Skeletal muscle tissue (tissue), 3 donors: ENCODE measurements at regions not wholly inside any gene's neighbourhood (a gene's known extent, or its start where the extent isn't known, plus 50 kb on each side); places are given as distances from the start of the nearest gene placed in this dataset.

Source experiments
- H3K27ac ChIP-seq: one replicate; pipeline ENCODE4 v1.7.0; 2013; ENCODE audit warnings: mild to moderate bottlenecking, low read depth, low read length, inconsistent platforms
- H3K27me3 ChIP-seq, 3 donors: one replicate each; pipeline ENCODE4 v1.7.0; 2013; ENCODE audit warnings: low read length in 3 of 3; ENCODE audit not compliant: control insufficient read depth in 3 of 3, insufficient read depth in 3 of 3
- H3K36me3 ChIP-seq, 3 donors: one replicate each; pipeline ENCODE4 v1.7.0; 2013; ENCODE audit warnings: low read length in 3 of 3; ENCODE audit not compliant: control insufficient read depth in 3 of 3, insufficient read depth in 3 of 3
- H3K4me1 ChIP-seq, 3 donors: one replicate each; pipeline ENCODE4 v1.7.0; 2013; ENCODE audit warnings: low read length in 3 of 3, mild to moderate bottlenecking in 3 of 3; ENCODE audit not compliant: control insufficient read depth in 3 of 3, insufficient read depth in 3 of 3
- H3K4me3 ChIP-seq, 3 donors: one replicate each; pipeline ENCODE4 v1.7.0; 2013; ENCODE audit warnings: low read length in 3 of 3
- H3K9ac ChIP-seq, 3 donors: one replicate each; pipeline ENCODE4 v1.7.0; 2013; ENCODE audit warnings: low read length in 3 of 3, mild to moderate bottlenecking in 3 of 3, moderate library complexity in 2 of 3, low read depth in 1 of 3
- H3K9me3 ChIP-seq, 3 donors: one replicate each; pipeline ENCODE4 v1.7.0; 2013; ENCODE audit warnings: low read length in 3 of 3; ENCODE audit not compliant: control insufficient read depth in 3 of 3
- donor health status: Osteomylitis.

DNA sequence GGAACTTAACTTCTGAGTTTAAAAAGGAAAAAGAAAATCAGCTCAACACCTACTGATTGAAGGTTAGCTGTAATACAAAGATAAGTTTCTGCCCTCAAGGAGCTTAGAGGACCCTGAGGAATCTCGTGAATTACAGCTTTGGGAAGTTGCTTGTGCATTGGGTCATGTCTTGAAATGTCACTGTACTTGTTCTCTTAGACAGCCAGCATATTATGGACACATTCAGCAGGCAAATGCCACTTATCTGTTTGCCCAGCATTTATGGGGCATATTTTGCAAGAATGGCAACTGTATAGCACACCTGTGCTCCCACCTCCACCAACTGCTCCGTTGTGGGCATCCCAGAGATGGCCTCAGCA, 263.6 kb upstream of the CRY1 start:
- Histone ChIP-seq H3K9ac (no peak overlapping the region), H3K27ac (no peak overlapping the region), H3K4me1 (no peaks in the 10 kb centered on the region), H3K9me3 (peaks cover 0 to 3% (median 0%) of the 10 kb centered on the region in 3 donors), H3K36me3 (no peaks in the 10 kb centered on the region), H3K27me3 (peaks cover 0 to 6% (median 0%) of the 10 kb centered on the region in 3 donors), H3K4me3 (no peak overlapping the region)

DNA sequence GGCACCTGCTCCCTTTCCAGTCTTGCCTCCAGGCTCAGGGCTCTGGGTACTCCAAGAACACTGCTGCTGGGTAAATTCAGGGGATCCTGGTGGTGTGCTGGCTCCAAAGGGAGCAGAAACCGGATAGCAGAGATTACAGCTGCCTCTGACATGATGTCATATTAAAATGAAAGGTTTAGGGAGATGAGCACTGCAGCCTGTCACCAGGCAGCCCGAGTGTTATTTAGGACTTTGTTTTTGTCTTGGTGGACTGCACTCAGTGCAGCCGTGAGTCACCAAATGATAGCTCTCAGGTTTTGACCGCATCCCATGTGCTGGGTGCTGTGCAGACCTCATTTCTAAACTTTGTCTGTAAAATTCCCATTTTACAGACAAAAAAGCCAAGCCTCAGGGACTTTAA, 266.0 kb upstream of the CRY1 start:
- Histone ChIP-seq H3K27me3 (peaks cover 0 to 7% (median 0%) of the 10 kb centered on the region in 3 donors), H3K27ac (no peak overlapping the region), H3K4me3 (no peak overlapping the region), H3K36me3 (no peaks in the 10 kb centered on the region), H3K9me3 (peaks cover 0 to 5% (median 0%) of the 10 kb centered on the region in 3 donors), H3K9ac (no peak overlapping the region), H3K4me1 (no peaks in the 10 kb centered on the region)

- Histone ChIP-seq H3K9me3 (peaks cover 0 to 5% (median 0%) of the 10 kb centered on the region in 3 donors), H3K4me1 (no peaks in the 10 kb centered on the region), H3K27ac (no peak overlapping the region), H3K9ac (no peak overlapping the region), H3K27me3 (peaks cover 0 to 7% (median 0%) of the 10 kb centered on the region in 3 donors), H3K36me3 (no peaks in the 10 kb centered on the region), H3K4me3 (no peak overlapping the region)
These were observed 266.7 kb upstream of the CRY1 start for GRCh38 chr12:107360033-107360432.

DNA sequence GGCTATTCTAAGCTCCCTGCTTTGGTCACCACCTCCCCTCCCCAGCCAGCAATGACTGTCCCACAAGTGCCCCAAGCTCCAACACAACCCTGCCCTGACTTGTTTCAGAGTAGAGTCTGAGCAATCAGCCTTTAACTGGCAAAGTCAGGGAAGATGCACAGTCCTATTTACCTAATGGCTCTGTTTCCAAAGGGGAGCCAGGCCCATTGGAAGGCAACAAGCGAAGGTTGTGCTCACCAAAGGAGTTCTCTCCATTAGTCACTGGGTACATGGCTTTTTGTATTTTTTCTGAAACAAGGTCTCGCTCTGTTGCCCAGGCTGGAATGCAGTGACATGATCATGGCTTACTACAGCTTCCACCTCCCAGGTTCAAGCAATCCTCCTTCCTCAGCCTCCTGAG, 267.1 kb upstream of the CRY1 start:
- peaks cover 0 to 5% (median 0%) of the 10 kb centered on the region in 3 donors for H3K9me3 ChIP-seq
- H3K36me3 ChIP-seq, result no peaks in the 10 kb centered on the region
- H3K4me3 ChIP-seq, result no peak overlapping the region
- no peaks in the 10 kb centered on the region for H3K4me1 ChIP-seq
- no peak overlapping the region for H3K9ac ChIP-seq
- H3K27ac ChIP-seq, result no peak overlapping the region
- peaks cover 0 to 6% (median 0%) of the 10 kb centered on the region in 3 donors for H3K27me3 ChIP-seq

GRCh38 chr12:107361970-107362369, 268.6 kb upstream of the CRY1 start:
- H3K27ac ChIP-seq, result no peak overlapping the region

GRCh38 chr12:107362960-107363359, 269.6 kb upstream of the CRY1 start:
- no peak overlapping the region for H3K9ac ChIP-seq
- H3K27ac ChIP-seq, result no peak overlapping the region
- no peaks in the 10 kb centered on the region for H3K4me1 ChIP-seq
- peaks cover 0 to 3% (median 0%) of the 10 kb centered on the region in 3 donors for H3K27me3 ChIP-seq
- H3K4me3 ChIP-seq, result no peak overlapping the region
- peaks cover 0 to 5% (median 0%) of the 10 kb centered on the region in 3 donors for H3K9me3 ChIP-seq
- no peaks in the 10 kb centered on the region for H3K36me3 ChIP-seq

More at GRCh38 chr12:107361970-107362369, 268.6 kb upstream of the CRY1 start:
- Histone ChIP-seq H3K27me3 (peaks cover 0 to 3% (median 0%) of the 10 kb centered on the region in 3 donors), H3K4me1 (no peaks in the 10 kb centered on the region), H3K36me3 (no peaks in the 10 kb centered on the region), H3K9me3 (peaks cover 0 to 5% (median 0%) of the 10 kb centered on the region in 3 donors), H3K9ac (no peak overlapping the region), H3K4me3 (no peak overlapping the region)

GRCh38 chr12:107364875-107365518, 271.6 kb upstream of the CRY1 start:
- Histone ChIP-seq H3K27ac (no peak overlapping the region), H3K4me3 (no peak overlapping the region), H3K9me3 (peaks cover 0 to 3% (median 0%) of the 10 kb centered on the region in 3 donors), H3K27me3 (peaks cover 0 to 3% (median 0%) of the 10 kb centered on the region in 3 donors), H3K9ac (no peak overlapping the region), H3K36me3 (no peaks in the 10 kb centered on the region), H3K4me1 (no peaks in the 10 kb centered on the region)

- H3K4me1 ChIP-seq, result no peaks in the 10 kb centered on the region
- H3K9ac ChIP-seq, result no peak overlapping the region
- H3K4me3 ChIP-seq, result no peak overlapping the region
- no peaks in the 10 kb centered on the region for H3K36me3 ChIP-seq
- no peak overlapping the region for H3K27ac ChIP-seq
- peaks cover 0 to 3% (median 0%) of the 10 kb centered on the region in 3 donors for H3K27me3 ChIP-seq
- peaks cover 0 to 3% (median 0%) of the 10 kb centered on the region in 3 donors for H3K9me3 ChIP-seq
These were observed 272.4 kb upstream of the CRY1 start for GRCh38 chr12:107365703-107366102.

GRCh38 chr12:107366322-107366721, 273.0 kb upstream of the CRY1 start:
- Histone ChIP-seq H3K27me3 (peaks cover 0 to 3% (median 0%) of the 10 kb centered on the region in 3 donors), H3K36me3 (no peaks in the 10 kb centered on the region), H3K27ac (no peak overlapping the region), H3K4me3 (no peak overlapping the region), H3K9ac (no peak overlapping the region), H3K9me3 (peaks cover 0 to 3% (median 0%) of the 10 kb centered on the region in 3 donors), H3K4me1 (no peaks in the 10 kb centered on the region)

DNA sequence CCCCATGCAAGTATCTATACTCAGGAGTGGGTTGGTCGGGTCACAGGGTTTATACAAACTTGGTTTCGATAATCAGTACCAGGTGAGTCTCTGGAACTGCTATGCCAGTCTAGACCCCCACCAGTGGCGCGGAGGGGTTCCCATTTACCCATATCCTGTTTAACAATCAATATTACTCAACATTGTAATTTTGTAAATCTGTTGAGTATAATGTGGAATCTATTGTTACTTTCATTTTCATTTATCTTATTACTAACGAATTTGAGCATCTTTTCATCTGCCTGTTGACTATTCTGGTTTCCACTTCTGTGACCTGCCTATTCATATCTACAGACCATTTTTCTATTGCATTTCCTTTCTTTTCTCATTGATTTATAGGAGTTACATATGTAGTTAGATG, 275.2 kb upstream of the CRY1 start:
- no peak overlapping the region for H3K4me3 ChIP-seq
- no peak overlapping the region for H3K27ac ChIP-seq
- H3K4me1 ChIP-seq, result no peaks in the 10 kb centered on the region
- no peak overlapping the region for H3K9ac ChIP-seq
- no peaks in the 10 kb centered on the region for H3K36me3 ChIP-seq
- no peaks in the 10 kb centered on the region for H3K9me3 ChIP-seq
- peaks cover 0 to 3% (median 0%) of the 10 kb centered on the region in 3 donors for H3K27me3 ChIP-seq
